Activated gamma-delta T cell treated with Interleukin-2 at 50 U/mL for 16 hours (primary cell): ENCODE measurements at regions not wholly inside any gene's neighbourhood (a gene's known extent, or its start where the extent isn't known, plus 50 kb on each side); places are given as distances from the start of the nearest gene placed in this dataset.

ENCODE experiments used
- DNase-seq: peaks from one replicate; pipeline ENCODE4 v3.0.0-alpha.2; 2020

DNA sequence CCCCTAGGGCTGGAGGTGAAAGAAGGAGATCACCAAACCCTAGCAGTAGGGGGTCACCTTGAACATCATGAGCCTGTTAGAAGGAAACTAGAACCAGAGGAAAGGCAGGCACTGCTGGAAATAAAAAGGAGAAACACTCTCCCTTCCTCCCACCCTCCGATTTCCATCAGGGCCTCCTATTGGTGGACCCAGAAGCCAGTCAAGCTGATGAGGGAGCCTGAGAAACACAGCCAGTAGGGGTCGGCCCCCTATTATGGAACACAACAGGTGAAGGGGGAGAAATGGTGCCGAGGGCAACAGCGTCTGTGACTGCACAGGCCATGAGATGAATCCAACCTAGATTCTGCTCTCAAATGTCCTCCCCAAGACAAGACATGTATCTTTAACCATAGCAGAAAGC lies 156.1 kb upstream of the LRFN2 start:
- no peak for DNase-seq

DNA sequence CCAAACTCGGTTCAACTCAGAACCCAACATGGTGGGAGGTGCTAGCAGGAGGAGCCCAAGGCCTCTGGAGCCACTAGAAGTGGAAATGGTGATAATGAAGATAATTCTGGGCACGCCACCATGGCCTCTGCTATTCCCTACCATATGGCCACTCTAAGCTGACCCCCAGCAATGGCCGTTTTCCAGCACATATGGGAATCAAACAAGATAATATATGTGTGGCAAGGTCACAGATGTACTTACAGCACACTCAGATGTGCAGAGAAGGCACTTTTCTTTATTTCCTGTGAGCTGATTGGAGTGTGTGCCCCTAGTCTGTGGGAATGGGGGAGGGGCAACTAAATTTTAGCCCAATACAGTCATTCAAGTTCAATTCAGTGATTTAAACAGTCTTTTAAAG lies 153.4 kb upstream of the LRFN2 start:
- no peak for DNase-seq

DNA sequence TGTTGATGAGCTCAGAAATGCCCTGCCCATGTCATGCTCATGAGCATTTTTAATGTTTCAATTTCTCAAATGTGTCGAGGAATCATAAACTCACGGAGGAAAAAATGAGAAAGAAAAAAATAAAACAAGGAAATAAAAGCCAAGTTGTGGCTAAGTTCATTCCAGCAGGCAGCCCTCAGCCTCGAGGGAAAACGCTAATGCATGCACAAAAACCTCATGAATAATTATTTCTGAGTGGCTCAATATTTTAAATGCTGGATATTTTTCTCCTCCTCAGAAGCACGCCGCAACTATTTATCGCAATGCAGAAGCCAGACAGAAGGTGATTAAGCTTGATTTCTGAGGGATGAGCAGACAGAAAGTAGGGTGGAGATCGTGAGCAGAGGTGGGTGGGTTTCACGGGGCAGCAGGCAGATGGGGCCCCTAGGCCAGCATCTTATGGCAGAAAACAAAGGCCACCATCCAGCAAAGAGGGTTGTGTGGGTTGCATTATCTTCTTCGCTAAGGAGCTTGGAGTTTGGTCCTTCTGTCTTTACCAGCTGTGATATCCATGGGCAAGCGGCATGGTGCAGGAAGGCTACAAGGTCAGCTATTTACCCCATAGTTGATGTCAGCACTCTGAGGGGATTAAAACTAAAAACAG lies 151.5 kb upstream of the LRFN2 start:
- no peak for DNase-seq

DNA sequence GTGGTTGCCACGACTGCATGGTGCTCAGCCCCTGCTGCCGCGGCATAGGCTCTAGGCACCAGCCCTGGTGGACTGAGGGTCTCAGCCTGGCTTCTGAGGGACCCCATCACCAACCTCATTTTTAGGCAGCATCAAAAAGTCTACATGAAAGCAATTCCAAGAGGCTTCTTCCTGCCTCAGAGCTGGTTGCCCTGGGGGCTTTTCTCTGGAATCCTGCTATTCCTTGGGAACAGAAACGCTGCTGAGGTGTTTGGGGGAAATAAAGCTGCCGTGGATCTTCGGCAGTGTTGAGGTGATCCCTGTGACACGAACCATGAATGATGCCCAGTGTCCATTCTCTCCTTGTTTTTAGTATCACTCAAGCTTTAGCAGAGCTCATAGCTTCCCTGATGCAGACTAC lies 148.4 kb upstream of the LRFN2 start:
- no peak for DNase-seq

DNA sequence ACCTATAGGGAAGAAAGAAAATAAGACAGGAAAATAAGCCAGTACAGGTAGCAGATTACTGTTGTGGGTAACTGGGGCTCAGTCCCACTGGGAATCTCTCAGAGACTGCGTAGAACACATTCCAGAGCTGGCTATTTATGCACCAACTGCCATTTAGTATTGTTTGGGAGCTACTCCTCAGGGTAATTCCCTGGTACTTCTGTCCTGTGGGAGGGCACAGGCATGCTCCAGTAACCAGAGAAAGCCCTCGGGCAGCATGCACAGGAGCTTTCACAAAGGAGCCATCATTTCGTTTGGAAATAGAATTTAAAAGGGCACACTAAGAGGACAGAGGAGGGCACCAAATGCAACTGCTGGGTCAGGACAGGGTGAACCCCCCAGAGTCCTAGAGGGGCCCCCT lies 148.0 kb upstream of the LRFN2 start:
- DNase-seq, result no peak

DNA sequence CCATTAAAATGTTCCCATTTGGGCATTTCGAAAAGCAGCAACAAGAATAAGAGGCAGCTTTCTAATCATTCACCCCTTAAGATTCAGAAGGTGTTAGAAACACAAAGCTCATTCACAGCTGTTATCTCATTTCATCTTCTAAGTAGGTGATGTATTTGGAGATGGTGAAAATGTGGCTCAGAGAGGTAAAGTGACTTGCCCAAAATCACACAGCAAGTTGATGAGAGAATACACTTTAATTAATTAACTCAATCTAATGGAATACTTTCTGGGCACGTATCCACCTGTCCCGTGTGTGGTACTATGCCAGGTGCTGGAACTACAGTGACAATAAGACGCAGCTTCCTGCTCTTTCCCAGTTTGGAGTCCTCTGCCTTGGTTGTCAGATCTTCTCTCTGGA lies 147.4 kb upstream of the LRFN2 start:
- no peak for DNase-seq

DNA sequence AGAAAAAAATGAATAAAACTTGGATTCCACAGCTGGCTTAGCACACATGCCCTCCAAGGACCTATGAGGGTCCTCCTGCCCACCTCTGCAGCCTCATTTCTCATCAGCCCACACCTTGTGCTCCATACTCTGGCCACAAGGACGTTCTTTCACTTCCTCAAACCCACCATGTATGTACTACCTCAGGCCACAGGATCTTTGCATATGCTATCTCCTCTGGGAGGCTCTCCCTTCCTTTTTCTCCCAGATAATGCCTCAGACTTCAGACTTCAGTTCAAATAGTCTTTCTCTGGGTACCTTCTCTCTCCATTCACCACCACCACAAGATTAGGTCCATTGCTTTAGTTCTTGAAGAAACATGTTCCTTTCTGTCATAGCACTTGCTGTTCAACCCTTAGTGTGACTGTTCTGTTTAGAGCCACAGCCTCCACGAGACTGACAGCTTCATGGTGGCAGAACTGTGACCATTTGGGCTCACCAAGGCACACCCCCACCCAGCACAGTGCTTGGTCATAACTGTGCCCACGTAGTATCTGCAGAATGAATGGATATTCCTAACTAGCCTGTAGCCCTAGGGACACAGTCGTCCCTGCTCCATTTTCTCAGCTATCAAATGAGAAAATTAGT lies 146.7 kb upstream of the LRFN2 start:
- no peak for DNase-seq

DNA sequence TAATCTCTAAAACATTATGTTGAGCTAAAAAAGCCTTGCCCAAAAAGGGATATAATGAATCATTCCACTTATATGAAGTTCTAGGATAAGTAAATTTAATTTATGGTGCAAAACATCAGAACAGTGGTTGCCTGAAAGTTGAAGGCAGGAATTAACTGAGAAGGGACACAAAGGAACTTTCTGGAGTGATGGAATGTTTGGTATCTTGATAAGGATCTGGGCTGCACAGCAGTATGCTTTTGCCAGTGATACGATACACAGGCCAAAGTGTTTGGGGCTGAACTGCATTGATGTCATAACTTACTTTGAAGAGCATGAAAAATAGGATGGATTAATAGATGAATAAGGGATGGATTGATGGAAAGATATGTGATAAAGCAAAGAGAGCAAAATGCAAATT lies 146.1 kb upstream of the LRFN2 start:
- no peak for DNase-seq

DNA sequence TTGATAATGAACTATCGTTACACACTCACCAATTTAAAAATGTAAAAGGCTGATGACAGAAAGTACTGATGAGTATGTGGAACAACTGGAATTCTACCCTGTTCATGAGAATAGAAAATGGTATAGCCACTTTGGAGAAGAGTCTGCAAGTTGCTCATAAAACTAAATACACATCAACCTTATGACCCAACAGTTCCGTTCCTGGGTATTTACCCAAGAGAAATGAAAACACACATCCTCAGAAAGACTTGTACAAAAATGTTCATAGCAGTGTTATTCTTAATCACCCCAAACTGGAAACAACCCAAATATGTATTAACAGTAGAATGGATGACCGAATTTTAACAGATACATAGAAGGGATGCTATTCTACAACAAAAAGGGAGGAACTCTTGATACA lies 145.7 kb upstream of the LRFN2 start:
- DNase-seq, result no peak

DNA sequence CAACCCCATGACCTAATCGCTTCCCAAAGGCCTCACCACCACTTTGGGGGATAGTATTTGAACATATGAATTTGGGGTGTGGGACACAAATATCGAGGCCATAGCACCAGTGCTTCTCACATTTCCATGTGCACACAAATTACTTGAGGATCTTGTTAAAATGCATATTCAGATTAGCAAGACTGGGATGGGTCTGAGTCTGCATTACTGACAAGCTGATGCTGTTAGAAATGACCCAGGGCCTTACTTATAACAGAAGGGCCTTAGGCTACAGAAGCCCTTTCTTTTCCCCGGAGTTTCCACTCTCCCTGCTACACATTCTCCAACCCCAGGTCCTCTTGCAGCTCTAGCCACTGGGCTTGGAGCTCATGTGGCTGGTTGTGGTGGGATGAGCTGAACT lies 141.5 kb upstream of the LRFN2 start:
- no peak for DNase-seq

DNA sequence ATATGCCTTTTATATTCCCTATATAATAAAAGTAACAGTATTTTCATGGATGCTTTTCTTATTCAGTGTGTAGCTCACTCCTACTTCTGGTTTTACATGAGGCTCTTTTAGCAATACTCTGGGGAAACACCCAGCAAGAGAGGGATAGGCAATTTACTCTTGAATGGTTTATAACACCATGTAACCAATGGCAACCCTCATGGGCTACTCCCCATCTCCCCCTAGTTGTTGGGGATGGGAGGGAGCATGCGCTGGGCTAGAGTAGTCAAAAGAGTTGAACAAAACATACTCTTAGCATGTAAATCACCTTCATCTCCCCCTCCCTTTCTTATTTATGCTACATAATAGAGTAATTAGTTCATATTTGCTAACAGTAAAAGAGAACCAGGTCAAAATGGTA lies 140.1 kb upstream of the LRFN2 start:
- no peak for DNase-seq

DNA sequence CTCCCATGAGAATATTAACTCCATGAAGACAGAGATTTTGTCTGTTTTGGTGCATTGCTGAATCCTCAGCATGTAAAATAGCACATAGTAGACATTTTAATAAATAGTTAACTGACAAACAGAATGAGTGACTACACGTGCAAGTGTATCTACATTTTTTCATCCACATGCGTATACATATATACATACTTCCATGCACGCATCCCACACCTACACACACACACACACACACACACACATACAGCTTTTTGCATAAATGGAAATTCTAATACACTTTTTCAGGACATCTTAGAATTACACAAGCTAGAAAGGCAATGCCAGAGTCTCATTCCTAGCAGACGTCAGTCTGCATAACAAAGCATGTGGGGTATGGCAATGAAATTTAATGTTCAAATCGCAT lies 139.7 kb upstream of the LRFN2 start:
- no peak for DNase-seq

DNA sequence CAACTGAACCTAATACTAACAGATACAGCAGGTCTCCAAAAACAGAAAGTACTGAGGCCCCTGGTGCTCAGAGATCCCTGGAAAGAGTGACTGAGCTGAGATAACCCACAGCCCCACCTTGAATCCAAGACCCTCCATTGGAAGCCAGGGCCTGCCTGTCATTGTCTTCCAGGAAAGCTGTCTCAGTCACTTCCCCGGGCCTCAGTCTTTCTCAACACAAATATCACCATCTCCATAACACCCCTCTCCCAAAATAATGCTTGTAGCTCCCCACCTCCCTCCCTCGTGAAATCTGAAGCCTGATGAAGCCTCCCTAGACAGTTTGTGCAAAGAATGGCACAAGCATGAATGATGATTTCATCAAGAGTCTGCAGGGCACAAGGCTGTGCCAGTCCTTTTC lies 138.2 kb upstream of the LRFN2 start:
- no peak for DNase-seq

DNA sequence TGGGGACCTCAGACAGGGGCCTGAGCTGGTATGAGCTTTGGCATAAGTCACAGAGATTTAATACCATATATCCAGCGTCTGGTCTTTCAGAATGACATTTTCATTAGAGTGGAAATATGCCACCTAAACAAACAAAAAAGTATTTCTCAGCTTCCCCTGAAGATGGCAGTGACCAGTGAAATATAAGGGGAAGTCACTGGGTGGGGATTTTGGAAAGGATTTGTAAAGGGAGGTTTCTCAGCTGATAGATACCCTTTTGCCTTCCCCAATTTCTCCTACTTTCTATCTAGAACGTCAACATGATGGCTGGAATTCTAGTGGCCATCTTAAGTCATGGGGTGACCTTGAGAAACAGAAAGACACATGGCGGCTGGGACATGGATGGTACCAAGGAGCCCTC lies 137.7 kb upstream of the LRFN2 start:
- no peak for DNase-seq

DNA sequence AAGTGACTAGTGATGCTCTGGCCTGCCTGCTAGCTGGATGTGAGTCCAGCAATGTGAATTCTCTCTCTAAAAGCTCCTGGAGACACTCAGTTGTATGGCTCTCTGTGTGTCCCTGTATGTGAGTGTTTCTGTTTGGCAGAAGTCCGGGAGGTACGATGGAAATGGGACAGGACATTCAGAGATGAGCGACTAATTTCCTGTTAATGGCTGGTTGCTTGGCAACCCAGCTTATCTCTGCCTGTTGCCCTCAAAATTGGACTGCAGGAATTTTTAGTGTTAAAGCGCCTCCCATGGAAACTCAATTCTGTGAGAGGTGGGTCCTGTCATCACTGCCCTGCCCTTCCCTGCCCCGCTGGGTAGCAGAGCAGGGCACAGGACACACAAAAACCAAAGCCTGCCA lies 136.8 kb upstream of the LRFN2 start:
- DNase-seq, result no peak

DNA sequence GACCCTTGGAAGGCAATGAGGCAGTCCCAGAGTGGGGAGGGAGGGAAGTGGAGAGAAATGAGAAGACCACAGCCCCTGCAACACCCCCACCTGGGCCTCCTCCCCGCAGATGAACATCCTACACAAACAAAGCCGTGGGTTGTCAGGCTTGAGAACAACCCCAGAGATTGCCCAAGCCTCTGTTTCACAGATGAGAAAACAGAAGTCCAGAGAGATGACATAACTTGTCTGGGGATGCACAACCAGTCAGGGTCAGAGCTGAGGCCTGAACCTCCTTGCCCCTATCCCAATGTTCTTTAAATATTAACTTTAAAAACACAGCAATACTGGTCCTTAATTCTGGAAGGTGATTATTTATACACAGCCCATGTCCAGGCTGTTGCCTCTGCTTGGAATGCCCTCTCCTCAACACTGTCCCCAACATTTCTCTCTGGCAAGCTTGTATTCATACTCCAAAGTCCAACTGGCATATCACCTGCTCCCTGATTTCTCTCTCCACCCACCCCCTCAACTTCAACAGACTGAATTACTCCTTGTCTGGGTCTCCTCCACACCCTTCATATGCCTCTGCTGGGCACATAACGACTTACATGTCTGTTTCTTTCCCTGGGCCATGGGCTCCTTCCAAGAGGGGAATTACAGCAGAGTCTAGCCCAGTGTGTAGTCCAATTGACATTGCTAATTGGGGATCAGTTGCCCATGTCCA lies 135.5 kb upstream of the LRFN2 start:
- no peak for DNase-seq

DNA sequence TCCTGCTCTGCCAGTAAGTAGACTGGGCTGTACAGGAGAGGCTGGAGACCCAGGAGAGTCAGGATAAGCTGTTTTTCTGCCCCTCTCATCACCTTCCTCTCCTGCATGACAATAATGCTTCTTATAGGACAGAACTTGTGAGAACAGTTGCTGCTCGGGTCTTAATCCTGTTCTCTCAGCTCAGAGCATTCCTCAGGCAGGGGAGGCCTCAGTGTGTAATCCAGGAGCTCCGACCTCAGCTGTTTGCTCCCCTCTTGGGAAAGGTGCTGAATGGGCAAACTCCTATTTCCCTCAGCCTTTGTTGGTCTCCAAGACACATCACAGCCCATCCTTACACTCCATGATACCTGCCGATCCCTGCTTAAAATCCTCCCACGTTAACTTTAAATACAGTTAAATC lies 134.9 kb upstream of the LRFN2 start:
- no peak for DNase-seq

DNA sequence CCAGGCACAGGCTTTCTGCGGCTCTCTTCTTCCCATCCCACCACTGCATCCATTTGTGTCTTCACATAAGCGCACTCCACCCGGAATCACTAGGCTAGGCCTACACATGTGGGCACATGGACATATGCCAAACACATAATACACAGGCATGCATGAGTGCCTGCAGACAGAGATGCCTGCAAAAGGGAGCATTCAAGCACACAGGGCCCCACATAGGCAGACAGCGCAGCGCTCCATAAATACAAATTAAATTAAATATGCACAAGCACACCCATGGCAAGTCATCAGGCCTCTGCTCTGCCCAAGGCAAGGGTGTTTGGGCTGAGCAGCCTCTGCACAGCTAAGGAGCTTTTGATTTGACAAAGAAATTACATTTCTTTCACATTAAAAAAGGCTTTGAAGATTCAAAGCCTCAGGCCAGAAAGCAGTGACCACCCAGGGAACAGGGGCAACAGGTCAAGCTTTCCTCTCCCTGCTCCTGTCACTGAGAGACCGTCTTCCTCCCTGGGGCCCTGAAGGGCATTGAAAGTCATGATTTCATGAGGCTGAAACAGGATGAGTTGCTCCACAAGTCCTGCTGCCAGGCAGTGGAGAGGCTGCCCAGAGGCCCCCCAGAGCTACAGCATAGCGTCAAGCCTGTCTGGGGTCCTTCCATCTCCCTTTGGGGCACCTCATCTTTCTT lies 134.2 kb upstream of the LRFN2 start:
- no peak for DNase-seq

DNA sequence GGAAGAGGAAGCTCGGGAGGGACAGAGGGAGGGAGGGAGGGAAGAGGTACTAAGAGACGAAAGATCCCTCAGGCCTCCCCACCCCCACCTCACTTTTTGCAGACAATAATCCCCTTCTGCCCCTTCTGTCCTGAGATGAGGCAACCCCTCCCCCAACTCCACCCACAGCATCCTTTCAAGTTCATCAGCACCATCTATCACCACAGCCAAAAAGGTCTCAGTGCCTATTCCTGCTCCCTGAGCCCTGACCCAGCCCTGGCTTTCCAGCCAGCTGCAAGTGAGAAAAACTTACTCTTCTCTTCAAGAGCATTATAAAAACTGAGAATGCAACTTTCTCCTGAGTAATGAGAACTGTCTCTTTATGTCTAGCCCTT lies 133.2 kb upstream of the LRFN2 start:
- no peak for DNase-seq

DNA sequence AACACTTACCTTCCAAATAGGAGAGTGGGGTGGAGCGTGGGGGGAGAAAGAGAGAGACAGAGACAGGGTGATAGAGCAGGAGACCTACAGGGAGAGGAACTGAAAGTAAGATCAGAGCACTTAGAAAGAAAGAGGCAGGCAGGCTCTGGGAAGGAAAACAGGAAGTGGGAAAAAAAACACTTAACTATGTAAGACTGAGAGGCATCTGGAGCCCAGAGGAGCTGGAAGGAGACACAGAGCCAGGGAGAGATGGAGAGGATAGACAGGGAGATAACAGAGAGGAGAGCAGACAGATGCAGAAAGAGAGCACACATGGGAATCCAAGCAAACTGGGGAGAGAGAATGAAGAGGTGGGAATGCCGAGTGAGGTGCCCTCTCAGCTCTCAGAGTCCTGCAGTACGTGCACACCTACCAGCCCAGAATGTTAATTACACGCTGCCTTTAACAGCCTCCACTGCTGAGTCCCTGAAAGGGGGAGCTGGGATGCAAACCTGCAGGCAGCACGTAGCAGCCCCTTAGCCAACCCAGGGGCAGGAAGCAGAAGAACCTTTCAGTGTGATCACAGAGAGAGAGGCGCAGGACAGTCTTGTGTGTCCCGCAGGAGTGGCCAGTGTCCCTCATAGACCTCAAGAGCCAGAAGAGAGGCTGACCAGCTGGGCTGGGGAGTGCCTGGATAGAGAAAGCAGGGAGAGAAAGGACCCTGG lies 132.7 kb upstream of the LRFN2 start:
- no peak for DNase-seq

DNA sequence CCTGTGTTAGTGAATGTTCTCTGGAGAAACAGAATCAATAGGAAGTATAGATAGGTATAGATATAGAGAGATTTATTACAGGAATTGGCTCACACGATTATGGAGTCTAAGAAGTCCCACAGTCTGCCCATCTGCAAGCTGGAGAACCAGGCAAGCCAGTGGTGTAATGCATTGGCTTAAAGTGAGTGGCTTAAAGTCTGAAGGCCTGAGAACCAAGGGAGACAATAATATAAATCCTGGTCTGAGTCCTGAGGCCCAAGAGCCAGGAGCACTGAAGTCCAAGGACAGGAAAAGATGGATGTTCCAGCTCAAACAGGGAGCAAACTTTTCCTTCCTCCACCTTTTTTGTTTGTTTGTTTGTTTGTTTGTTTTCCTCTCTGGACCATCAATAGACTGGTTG lies 131.2 kb upstream of the LRFN2 start:
- no peak for DNase-seq

DNA sequence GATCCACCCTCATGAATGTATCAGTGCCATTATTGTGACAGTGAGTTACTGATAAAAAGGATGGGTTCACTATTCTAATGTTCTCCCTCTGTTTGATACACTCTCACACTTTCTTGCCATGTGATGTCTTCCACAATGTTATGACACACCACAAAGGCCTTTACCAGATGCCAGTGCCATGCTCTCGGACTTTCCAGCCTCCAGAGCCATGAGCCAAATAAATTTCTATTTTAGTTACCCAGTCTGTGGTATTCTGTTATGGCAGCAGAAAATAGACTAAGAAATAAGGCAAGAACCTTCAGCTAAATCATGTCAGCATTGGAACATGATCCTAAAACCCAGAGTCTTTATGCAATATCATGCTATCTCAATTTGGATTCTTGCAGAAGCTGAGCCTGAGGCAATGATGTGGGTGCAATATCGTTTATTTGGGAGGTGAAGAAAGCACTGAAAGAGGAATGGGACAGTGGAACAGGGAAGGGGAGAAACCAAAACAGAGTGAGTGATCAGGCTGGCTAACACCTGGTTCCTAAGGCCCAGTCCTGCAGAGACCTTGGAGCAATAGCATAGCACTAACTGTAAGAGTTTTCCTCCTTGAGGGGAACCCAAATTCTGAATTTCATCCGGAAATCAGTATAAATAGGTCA lies 130.4 kb upstream of the LRFN2 start:
- no peak for DNase-seq
